ENCODE measurements at regions not wholly inside any gene's neighbourhood (a gene's known extent, or its start where the extent isn't known, plus 50 kb on each side); places are given as distances from the start of the nearest gene placed in this dataset.
"Not testable (repeated sequence)": the region's sequence is repeated elsewhere in the genome, so short reads cannot be mapped to it uniquely, and the experiment has no call there.

- DNase-seq (ENCODE audit: low spot score), result no peak
- in situ Hi-C loops (cut with HindIII; ENCODE audit: low sequenced_read_pairs), result no loop called here
Measured at GRCh38 chr2:125310657-125311364, 1285.7 kb downstream of the CNTNAP5 start.

GRCh38 chr2:125312342-125312741, 1287.3 kb downstream of the CNTNAP5 start:
- in situ Hi-C loops (cut with HindIII; ENCODE audit: low sequenced_read_pairs), result no loop called here
- no peak for DNase-seq (ENCODE audit: low spot score)

- DNase-seq (ENCODE audit: low spot score), result no peak
- in situ Hi-C loops (cut with HindIII; ENCODE audit: low sequenced_read_pairs), result no loop called here
Measured at GRCh38 chr2:125313806-125314205, 1288.7 kb downstream of the CNTNAP5 start.

GRCh38 chr2:125318740-125319139, 1293.7 kb downstream of the CNTNAP5 start:
- no peak for DNase-seq (ENCODE audit: low spot score)
- in situ Hi-C loops (cut with HindIII; ENCODE audit: low sequenced_read_pairs), result no loop called here

GRCh38 chr2:125324273-125324672, 1299.2 kb downstream of the CNTNAP5 start:
- in situ Hi-C loops (cut with HindIII; ENCODE audit: low sequenced_read_pairs), result no loop called here
- no peak for DNase-seq (ENCODE audit: low spot score)

- no peak for DNase-seq (ENCODE audit: low spot score)
- in situ Hi-C loops (cut with HindIII; ENCODE audit: low sequenced_read_pairs), result no loop called here
Measured at GRCh38 chr2:125330133-125330532, 1305.0 kb downstream of the CNTNAP5 start.

- no peak for DNase-seq (ENCODE audit: low spot score)
- in situ Hi-C loops (cut with HindIII; ENCODE audit: low sequenced_read_pairs), result no loop called here
Measured at GRCh38 chr2:125341353-125341752, 1314.6 kb upstream of the GYPC start.

GRCh38 chr2:125353542-125353941, 1302.4 kb upstream of the GYPC start:
- DNase-seq (ENCODE audit: low spot score); in situ Hi-C loops (cut with HindIII; ENCODE audit: low sequenced_read_pairs): not testable (repeated sequence)

GRCh38 chr2:125364192-125364983, 1291.6 kb upstream of the GYPC start:
- in situ Hi-C loops (cut with HindIII; ENCODE audit: low sequenced_read_pairs), result no loop called here
- DNase-seq (ENCODE audit: low spot score), result no peak

GRCh38 chr2:125364984-125365265, 1291.0 kb upstream of the GYPC start:
- in situ Hi-C loops (cut with HindIII; ENCODE audit: low sequenced_read_pairs), result no loop called here
- no peak for DNase-seq (ENCODE audit: low spot score)

- no peak for DNase-seq (ENCODE audit: low spot score)
- in situ Hi-C loops (cut with HindIII; ENCODE audit: low sequenced_read_pairs), result no loop called here
Measured at GRCh38 chr2:125371867-125372266, 1284.1 kb upstream of the GYPC start.

GRCh38 chr2:125373293-125373692, 1282.7 kb upstream of the GYPC start:
- in situ Hi-C loops (cut with HindIII; ENCODE audit: low sequenced_read_pairs), result no loop called here
- DNase-seq (ENCODE audit: low spot score), result no peak

- no peak for DNase-seq (ENCODE audit: low spot score)
- in situ Hi-C loops (cut with HindIII; ENCODE audit: low sequenced_read_pairs), result no loop called here
Measured at GRCh38 chr2:125386074-125386473, 1269.9 kb upstream of the GYPC start.

GRCh38 chr2:125397535-125398251, 1258.3 kb upstream of the GYPC start:
- in situ Hi-C loops (cut with HindIII; ENCODE audit: low sequenced_read_pairs), result no loop called here
- no peak for DNase-seq (ENCODE audit: low spot score)

- DNase-seq (ENCODE audit: low spot score), result no peak
- in situ Hi-C loops (cut with HindIII; ENCODE audit: low sequenced_read_pairs), result no loop called here
Measured at GRCh38 chr2:125398738-125399524, 1257.0 kb upstream of the GYPC start.

- no peak for DNase-seq (ENCODE audit: low spot score)
- in situ Hi-C loops (cut with HindIII; ENCODE audit: low sequenced_read_pairs), result no loop called here
Measured at GRCh38 chr2:125405816-125406215, 1250.1 kb upstream of the GYPC start.

- no peak for DNase-seq (ENCODE audit: low spot score)
- in situ Hi-C loops (cut with HindIII; ENCODE audit: low sequenced_read_pairs), result no loop called here
Measured at GRCh38 chr2:125408874-125409538, 1247.0 kb upstream of the GYPC start.

- no peak for DNase-seq (ENCODE audit: low spot score)
- in situ Hi-C loops (cut with HindIII; ENCODE audit: low sequenced_read_pairs), result no loop called here
Measured at GRCh38 chr2:125418483-125418882, 1237.5 kb upstream of the GYPC start.

GRCh38 chr2:125422198-125422770, 1233.7 kb upstream of the GYPC start:
- DNase-seq (ENCODE audit: low spot score); in situ Hi-C loops (cut with HindIII; ENCODE audit: low sequenced_read_pairs): not testable (repeated sequence)

Measured in G401 (cell line).